Ovary (tissue), 7 donors: ENCODE measurements at regions not wholly inside any gene's neighbourhood (a gene's known extent, or its start where the extent isn't known, plus 50 kb on each side); places are given as distances from the start of the nearest gene placed in this dataset.
"Not testable (repeated sequence)": the region's sequence is repeated elsewhere in the genome, so short reads cannot be mapped to it uniquely, and the experiment has no call there.

Source experiments
- DNase-seq, 5 donors: peaks; one replicate each; pipeline ENCODE4 v3.0.0-alpha.2; 2019 to 2020
- H3K27ac ChIP-seq, 2 donors: fragments of 200-600 bp; one replicate each; pipeline versions ENCODE4 v1.5.1 to v1.8.0; 2019 to 2022
- H3K27me3 ChIP-seq: fragments of 200-600 bp; one replicate; pipeline ENCODE4 v1.8.0; 2022
- H3K36me3 ChIP-seq: fragments of 200-600 bp; sonication (generic); one replicate; pipeline ENCODE4 v1.5.1; 2019
- H3K4me1 ChIP-seq: one replicate; pipeline ENCODE4 v1.8.1; 2013; ENCODE audit warnings: mild to moderate bottlenecking, moderate library complexity; ENCODE audit not compliant: insufficient read depth
- H3K4me3 ChIP-seq: fragments of 200-600 bp; sonication (generic); one replicate; pipeline ENCODE4 v1.5.1; 2017
- H3K9me3 ChIP-seq, 2 donors: fragments of 200-600 bp in 1 of 2; sonication (generic) in 1 of 2; one replicate each; pipeline versions ENCODE4 v1.5.1 to v1.8.1; 2013 to 2019; ENCODE audit warnings: mild to moderate bottlenecking in 1 of 2, moderate library complexity in 1 of 2
- CTCF ChIP-seq, 3 donors: fragments of 450-650 bp in 2 of 3; fragments of 200-600 bp in 1 of 3; IDR thresholded peaks; one replicate each; pipeline versions ENCODE4 v1.5.1 to v1.8.0; 2016 to 2022; ENCODE audit warnings: antibody characterized with exemption in 3 of 3, mild to moderate bottlenecking in 1 of 3
- EP300 ChIP-seq: sonication (generic); formaldehyde crosslinking; IDR thresholded peaks from one replicate; pipeline ENCODE4 v1.6.1; 2017; ENCODE audit warnings: antibody characterized with exemption
- POLR2A ChIP-seq: fragments of 450-650 bp; IDR thresholded peaks from one replicate; pipeline ENCODE4 v1.6.1; 2017; ENCODE audit warnings: antibody characterized with exemption, mild to moderate bottlenecking, moderate library complexity
- WGBS, 3 donors: extraction: QIAGEN DNeasy Blood & Tissue Kit in 1 of 3; methylation state at CpG; one replicate each; pipeline versions ENCODE4 v1.1.5 to v1.1.7; 2013 to 2017; 5-methylcytosine and 5-hydroxymethylcytosine counted together
- intact Hi-C, 4 donors: fragments of 100-400 bp; cut with DNase I; formaldehyde crosslinking; loops; one replicate each; pipeline versions ENCODE4 v1.11.0 to v1.15.1; 2022 to 2023
- donor health status: DM: no; HTN: no; CAD: no; lungs with moderate emphysema.
- donor health status: DM: no; HTN: no; CAD: no.
- donor health status: Bipolar disorder and iron deficiency.
- donor health status: DM: no; HTN: no; CAD: no.
- donor health status: DM: yes; HTN: yes; CAD: no.

DNA sequence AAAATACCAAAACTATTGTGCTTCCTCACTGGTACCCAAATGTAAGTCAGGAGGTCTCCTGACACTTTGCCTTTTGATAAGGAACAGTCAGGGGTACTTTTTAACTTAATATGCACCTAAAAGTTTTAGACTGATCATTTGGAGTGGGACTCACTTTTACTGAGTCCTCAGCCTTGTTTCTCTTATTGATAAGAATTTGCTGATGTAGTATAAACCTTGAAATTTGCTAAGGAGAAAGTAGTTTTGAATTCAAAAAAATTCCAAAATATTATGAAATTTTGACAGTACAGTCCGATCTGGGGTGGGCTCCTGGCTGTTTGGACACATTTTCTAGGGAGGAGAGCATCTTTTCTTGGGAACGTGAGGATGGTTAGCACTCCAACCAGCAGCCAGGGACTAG, 91.4 kb upstream of the GATB start:
- DNase-seq = no peak
- 5 to 25% (median 6%) methylated on average over 2 of the region's 2 CpGs for WGBS, 3 donors
- TF ChIP-seq EP300 = no peak
- no peak for TF ChIP-seq CTCF (IDR thresholded peaks at IDR 0.05)
- TF ChIP-seq POLR2A = no peak
- Histone ChIP-seq H3K27ac (no peak overlapping the region), H3K4me3 (no peak overlapping the region), H3K27me3 (no peaks in the 10 kb centered on the region), H3K36me3 (no peaks in the 10 kb centered on the region), H3K4me1 (peaks cover 1% of the 10 kb centered on the region), H3K9me3 (no peaks in the 10 kb centered on the region)
- intact Hi-C loops = no loop called here

DNA sequence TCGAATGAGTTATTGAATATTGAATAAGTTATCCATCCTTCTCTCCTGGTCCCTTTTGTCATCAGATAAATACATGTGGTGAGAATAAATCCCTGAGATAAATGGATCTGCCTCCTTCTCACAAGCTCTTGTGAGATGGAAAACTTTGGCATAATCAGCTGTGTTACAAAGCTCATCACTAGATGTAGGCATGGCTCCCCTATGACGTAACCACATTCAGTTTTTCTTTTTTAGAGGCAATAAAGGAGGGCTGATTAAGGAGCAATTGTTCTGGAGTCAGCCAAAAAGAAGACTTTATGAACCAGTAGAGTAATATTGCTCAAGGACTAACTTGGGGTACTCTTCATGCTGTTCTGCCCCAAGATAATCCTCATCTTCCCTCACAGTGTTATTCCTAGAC, 90.5 kb upstream of the GATB start:
- intact Hi-C loops = no loop called here
- 87 to 98% (median 92%) methylated on average over 2 of the region's 2 CpGs for WGBS, 3 donors
- Histone ChIP-seq H3K36me3 (no peaks in the 10 kb centered on the region), H3K4me1 (no peaks in the 10 kb centered on the region), H3K27me3 (no peaks in the 10 kb centered on the region), H3K4me3 (no peak overlapping the region), H3K9me3 (no peaks in the 10 kb centered on the region), H3K27ac (no peak overlapping the region)
- no peak for DNase-seq
- no peak for TF ChIP-seq CTCF (IDR thresholded peaks at IDR 0.05)
- no peak for TF ChIP-seq POLR2A
- TF ChIP-seq EP300 = no peak

- intact Hi-C loops = no loop called here
- H3K4me3 ChIP-seq = no peak overlapping the region
- 32 to 50% (median 49%) methylated on average over 2 of the region's 2 CpGs for WGBS, 3 donors
- H3K27ac ChIP-seq = no peak overlapping the region
- no peak for DNase-seq
- no peaks in the 10 kb centered on the region for H3K4me1 ChIP-seq
- H3K36me3 ChIP-seq = no peaks in the 10 kb centered on the region
- no peaks in the 10 kb centered on the region for H3K9me3 ChIP-seq
- H3K27me3 ChIP-seq = no peaks in the 10 kb centered on the region
- TF ChIP-seq POLR2A (no peak), CTCF (IDR thresholded peaks at IDR 0.05) (no peak), EP300 (no peak)
These were observed 90.0 kb upstream of the GATB start for GRCh38 chr4:151850791-151851213.

DNA sequence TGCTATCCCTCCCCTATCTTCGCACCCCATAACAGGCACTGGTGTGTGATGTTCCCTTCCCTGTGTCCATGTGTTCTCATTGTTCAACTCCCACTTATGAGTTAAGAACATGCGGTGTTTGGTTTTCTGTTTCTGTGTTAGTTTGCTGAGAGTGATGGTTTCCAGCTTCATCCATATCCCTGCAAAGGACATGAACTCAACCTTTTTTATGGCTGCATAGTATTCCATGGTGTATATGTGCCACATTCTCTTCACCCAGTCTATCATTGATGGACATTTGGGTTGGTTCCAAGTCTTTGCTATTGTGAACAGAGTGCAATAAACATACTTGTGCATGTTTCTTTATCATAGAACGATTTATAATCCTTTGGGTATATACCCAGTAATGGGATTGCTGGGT, 84.7 kb upstream of the GATB start:
- H3K27ac ChIP-seq, H3K4me1 ChIP-seq, DNase-seq, H3K27me3 ChIP-seq, intact Hi-C loops, H3K9me3 ChIP-seq, H3K36me3 ChIP-seq, H3K4me3 ChIP-seq: not testable (repeated sequence)
- 92 to 96% (median 93%) methylated on average over 3 of the region's 3 CpGs for WGBS, 3 donors

DNA sequence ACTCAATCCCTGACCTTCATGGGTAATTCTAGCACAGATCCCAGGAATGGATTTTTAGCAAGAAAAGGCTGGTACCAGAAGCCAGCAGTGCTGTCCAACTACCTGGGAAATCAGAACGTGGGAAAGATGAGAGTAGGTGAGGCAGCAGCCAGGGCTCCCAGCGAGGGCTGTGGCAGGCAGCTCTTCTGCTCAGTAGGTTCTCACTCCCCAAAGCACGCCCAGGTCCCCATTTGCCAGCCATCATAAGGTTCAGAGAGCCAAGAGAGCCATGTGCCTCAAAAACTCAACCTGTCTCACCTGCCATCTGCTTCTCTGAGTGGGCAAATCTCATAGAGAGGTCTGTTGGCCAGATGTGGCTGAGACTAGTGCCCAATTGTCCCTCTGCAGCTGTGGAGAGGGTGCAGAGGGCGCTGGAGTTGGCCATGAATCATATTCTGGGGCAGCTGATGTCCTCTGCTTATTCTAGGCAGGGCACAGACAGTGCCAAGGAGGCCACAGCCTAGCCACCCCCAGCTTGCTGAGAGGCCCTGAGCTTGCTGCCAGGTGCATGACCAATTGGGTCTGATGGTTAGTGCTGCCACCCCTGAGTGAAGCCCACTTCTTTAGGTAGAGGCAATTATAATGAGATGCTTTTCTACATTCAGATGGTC, 81.7 kb upstream of the GATB start:
- intact Hi-C loops = no loop called here
- H3K9me3 ChIP-seq = no peaks in the 10 kb centered on the region
- no peak for DNase-seq
- 77 to 91% (median 82%) methylated on average over 4 of the region's 4 CpGs for WGBS, 3 donors
- H3K36me3 ChIP-seq = no peaks in the 10 kb centered on the region
- no peak overlapping the region for H3K4me3 ChIP-seq
- no peaks in the 10 kb centered on the region for H3K27me3 ChIP-seq
- TF ChIP-seq EP300 (no peak), CTCF (IDR thresholded peaks at IDR 0.05) (no peak), POLR2A (no peak)
- H3K27ac ChIP-seq = no peak overlapping the region
- no peaks in the 10 kb centered on the region for H3K4me1 ChIP-seq
